Dermis microvascular lymphatic vessel endothelial cell (primary cell): ENCODE measurements at regions not wholly inside any gene's neighbourhood (a gene's known extent, or its start where the extent isn't known, plus 50 kb on each side); places are given as distances from the start of the nearest gene placed in this dataset.

Experiments used
- DNase-seq, 2 donors: peaks; one replicate each; pipeline versions ENCODE4 v3.0.0 to v3.0.0-alpha.2; 2010; ENCODE audit warnings: low read depth in 2 of 2

GRCh38 chr21:39029086-39029755 is 154.0 kb downstream of the PSMG1 start:
- DNase-seq, result no peak

- DNase-seq, result no peak
Measured at GRCh38 chr21:39025198-39025597, 158.1 kb downstream of the PSMG1 start.

DNA sequence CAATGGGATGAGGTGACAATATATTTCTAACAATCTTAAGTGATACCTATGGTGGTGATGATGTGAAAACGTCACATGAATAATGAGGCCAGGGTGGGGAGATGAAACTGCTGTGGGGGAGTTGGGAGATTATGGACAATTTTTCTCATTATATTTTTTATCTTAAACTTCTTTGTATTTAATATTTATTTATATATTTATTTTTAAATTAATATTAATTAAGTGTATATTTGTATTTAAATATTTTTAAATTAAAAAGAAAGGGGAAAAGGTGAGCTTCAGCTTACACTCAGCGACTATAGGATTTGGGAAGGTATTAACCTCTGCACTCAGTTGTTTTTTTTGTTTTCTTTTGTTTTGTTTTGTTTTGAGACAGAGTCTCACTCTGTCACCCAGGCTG is 158.7 kb downstream of the PSMG1 start:
- no peak for DNase-seq

- DNase-seq, result peak in 1 of 2 donors; percentile 19
Measured at GRCh38 chr21:39022863-39023693, 160.2 kb downstream of the PSMG1 start.

DNA sequence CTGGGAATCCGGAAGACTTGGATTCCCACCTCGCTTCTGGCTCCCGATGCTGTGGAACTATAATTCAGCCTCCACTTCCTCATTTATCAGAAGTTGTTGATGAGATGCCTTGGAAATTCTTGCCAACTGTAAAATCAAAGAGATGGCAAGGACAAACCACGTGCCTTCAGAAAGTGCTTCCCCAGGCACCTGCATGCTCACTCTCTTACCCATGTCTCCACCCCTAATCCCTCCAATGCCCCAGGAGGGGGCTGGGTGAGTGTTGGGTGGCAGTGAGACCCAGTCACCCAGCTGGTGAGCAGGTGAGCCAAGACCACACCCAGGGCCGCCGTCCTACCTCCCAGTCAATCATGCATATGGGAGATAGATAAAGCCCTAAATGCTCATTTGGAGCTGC is 160.8 kb downstream of the PSMG1 start:
- no peak for DNase-seq

GRCh38 chr21:39022035-39022434 is 161.2 kb downstream of the PSMG1 start:
- no peak for DNase-seq

DNA sequence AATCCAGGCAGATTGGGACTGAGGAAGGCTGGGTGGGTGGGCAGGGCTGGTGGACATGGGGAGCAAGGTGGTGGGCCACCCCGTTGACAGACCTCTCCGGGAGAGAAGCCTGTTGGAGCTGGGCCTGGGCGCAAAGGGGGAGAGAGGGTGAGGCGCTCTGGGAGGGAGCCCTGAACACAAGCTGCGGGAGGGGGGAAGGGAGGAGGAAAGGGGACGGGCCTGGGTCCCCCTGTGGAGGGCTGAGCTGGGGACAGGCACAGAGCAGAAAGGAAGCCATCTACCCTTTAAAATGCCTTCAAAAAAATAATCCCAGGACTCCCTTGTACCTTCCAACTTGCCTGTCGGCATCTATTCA is 161.8 kb downstream of the PSMG1 start:
- DNase-seq, result no peak

DNA sequence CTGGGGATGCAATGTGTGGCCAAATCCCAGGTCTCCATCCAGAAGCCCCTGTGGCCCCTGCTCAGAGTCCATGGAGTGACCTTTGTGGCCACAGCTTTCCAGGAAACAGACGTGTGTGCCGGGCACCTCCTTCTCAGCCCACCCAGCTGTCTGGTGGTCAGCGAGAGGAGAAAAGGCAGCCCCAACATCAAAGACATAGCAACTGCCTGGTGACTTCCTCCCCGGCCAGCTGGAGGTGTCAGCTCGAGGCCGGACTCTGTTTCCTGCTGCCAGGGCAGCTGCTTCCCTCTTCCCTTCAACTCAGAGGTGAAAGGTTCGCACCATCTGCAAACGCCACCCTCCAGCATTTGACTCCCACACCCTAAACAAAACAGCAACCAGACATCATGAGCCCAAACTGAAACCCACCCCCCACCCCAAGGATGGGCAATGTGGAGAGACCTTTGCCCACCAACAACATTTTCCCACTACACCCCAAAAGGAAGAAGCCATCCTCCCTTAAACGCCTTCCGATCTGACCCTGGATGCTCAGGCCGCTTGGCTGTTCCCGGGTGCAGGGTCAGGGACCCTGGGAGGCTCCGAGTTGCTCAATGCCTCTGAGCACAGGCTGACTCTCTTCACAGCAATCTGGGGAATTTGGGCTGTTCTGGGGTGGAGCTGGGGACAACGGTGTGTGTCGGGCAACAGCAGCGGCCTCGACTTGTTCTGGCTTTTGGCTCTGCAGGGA is 162.3 kb downstream of the PSMG1 start:
- DNase-seq, result peak; percentile 58 to 63

DNA sequence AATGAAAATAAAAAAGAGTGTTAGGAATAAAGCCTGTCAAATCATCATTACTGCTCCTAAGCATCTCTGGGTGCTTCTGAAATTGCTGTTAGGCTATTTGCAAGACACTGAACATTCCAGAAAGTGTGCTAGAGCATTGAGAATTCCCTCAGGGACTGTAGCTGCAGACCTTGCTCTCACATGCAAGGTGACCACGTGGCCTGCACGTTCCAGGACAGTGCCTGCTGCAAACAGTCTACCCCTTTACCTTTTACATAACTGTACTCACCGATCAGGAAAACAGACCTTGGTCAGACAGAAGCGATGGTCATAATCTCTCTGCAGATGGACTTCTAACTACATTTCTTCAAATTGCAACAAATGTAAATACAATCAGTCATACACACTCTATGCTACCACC is 164.5 kb downstream of the PSMG1 start:
- DNase-seq, result no peak

DNA sequence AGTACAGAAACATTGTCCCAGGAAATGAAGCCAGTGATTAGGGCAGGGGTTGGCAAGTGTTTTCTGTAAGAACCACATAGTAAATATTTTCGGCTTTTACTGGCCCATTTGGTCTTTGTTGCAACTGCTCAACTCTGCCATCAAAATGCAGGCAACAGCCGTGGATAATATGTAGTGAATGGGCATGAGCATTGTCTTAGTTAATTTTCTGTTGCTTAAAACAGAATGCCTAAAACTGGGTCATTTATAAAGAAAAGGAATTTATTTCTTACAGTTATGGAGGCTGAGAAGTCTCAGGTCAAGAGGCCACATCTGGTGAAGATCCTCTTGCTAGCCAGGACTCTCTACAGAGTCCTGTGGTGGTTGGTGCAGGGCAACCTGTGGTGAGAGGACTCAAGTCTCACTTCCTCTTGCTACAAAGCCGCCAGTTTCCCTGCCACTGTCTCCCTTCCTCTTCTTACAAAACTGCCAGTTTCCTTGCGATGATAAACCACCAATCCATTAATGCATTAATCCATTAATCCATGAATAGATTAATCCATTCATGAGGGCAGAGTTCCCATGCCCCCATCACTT is 166.4 kb downstream of the PSMG1 start:
- DNase-seq, result no peak

GRCh38 chr21:39014747-39015146 is 168.5 kb downstream of the PSMG1 start:
- DNase-seq, result peak in 1 of 2 donors; percentile 28

DNA sequence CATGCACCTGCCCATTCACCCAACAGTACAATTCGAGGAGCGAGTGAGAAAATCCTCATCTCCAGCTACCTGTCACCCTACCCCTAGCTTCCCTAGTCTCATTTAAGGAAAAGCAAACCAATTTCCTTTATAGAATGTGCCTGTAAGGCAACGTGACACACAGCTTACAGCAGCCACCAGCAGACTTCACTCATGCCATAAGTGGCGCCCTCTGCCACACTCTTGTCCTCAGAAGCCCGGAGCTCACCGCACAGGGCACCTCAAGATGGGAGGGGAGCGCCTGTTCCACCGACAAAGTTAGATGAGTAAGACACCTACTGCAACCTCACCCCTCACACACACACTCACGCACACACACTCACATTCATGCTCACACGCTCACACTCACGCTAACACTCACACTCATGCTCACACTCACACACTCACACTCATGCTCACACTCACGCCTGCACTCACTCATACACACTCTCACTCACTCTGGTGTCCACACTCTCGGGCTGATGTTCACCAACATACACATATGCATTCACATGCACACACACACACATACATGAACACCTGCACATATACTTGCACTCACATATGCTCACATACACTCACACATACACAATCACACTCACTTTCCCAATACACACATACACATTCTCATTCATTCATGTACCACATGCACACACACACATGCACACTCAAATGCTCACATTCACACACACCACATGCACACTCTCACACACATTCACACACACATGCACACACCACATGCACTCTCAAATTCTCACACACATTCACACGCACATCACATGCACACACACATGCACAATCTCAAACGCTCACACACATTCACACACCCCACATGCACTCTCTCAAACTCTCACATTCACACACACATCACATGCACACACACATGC is 170.7 kb downstream of the PSMG1 start:
- DNase-seq, result no peak

DNA sequence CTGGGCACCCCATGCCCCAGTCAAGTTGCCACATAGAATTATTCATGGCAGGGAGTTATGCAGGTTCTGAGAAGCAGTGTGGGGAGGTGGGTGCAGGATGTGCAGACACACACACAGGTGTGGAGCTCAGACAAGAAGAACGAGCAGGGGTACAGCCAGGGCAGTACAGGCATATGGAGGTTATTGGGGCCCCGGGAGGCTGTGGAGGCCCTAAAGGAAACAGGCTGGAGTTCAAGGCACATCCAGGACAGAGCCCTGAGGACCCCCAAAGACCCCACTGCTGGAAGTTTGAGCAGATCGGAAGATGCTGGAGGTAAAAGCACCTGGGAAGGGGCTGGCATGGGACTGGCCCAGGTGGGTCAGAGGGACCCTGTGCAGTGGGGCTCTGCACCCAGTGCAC is 171.3 kb downstream of the PSMG1 start:
- DNase-seq, result no peak

DNA sequence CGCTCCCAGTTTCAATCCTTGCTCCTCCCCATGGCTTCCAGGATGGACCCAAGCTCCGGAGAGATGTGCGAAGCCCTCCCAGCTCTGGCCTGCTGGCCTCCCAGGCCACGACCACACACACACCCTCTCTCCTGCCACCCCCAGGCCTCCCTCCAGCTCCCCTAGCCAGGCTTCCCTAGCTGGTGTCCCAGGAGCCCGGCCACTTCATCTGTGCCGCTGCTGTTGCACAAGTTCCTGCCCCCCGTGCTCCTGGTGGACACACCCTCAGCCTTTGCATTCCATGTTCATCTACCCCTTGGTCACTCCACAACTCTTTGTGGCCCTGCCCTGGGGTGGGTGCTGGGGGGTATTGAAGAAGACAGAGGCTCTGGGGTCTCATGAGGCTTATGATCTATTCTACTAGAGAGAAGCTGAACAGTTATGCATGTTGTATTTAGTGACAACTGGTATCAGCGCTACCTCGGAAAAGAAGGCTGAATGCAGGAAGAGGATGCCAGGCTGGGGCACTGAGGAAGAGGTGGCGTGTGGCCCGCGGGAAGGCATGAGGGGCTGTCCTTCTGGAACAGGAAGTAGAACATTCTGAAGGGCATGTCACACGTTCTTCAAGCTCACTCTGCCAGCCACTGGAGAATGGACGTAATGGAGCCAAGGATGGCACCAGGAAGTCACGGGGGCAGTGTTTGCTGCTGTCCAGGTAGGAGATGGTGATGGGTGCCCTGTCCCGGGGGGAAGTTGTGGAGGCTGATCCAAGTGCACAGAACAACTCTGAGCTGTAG is 172.4 kb downstream of the PSMG1 start:
- no peak for DNase-seq

- peak in 1 of 2 donors; percentile 19 for DNase-seq
Measured at GRCh38 chr21:39009587-39010225, 173.5 kb downstream of the PSMG1 start.

- DNase-seq, result no peak
Measured at GRCh38 chr21:39007985-39008384, 175.3 kb downstream of the PSMG1 start.

DNA sequence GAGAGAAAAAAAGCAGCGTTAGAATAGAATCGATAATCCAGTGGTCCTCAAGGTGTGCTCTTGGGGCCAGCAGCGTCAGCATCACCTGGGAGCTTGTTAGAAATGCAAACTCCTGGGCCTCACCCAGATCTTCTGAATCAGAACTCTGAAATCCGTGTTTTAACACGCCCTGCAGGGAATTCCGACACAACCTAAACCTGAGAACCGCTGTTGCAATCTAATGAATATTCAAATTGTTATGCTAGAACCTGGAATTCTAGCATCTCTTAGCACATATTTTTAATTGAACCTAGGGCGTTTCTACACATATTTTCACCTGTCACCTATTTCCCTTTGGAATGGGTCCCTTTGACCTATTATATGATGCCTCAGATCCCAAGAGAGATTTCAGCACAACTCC is 175.7 kb downstream of the PSMG1 start:
- no peak for DNase-seq

DNA sequence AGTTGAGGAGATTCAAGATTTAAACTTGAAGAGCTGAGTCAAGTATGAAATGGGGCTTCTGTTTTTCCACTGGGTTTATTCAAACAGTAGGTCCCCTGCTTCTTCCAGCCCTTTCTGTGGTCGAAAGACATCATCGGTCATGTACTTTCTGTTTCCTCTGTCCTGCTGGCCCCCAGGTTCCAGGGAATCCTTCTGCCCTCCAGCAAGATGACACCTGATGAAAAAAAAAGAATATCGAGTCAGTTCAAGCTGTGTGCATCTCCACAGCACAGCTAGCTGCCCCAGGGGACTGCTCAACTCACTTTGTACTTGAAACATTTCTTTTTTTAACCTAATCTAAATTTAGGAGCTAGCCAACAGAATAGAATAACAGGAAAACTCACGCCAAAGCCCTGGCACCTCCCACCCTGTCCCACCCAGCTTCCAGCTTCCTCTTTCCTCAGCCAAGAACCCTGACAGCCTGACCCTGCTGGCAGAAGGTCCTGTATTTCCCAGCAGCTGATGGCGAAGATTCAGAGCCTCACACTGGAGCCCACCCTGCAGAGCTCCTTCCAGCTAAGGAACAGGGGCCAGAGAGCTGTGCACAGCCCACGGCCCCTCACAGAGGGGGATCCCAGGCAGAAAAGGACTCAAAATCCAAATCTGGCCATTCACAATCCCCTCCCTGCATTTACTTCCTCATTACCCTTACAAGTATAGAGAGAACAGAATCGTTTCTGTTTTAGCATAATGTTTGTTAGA is 176.5 kb downstream of the PSMG1 start:
- peak; percentile 69 to 86 for DNase-seq

DNA sequence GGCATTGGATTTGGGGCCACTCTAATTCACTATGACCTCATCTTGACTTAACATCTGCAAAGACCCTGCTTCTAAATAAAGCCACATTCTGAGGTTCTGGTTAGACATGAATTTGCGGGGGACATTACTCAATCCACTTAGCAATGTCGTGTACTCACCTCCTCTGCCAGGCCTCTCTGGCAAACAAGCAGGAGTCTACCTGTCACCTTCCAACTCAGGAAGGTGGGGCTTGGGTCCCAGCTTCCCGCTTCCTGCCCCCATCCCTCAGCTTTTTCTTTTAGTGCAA is 177.8 kb downstream of the PSMG1 start:
- DNase-seq, result no peak
